HG03108 (cell line): ENCODE measurements at regions not wholly inside any gene's neighbourhood (a gene's known extent, or its start where the extent isn't known, plus 50 kb on each side); places are given as distances from the start of the nearest gene placed in this dataset.

ENCODE experiments used
- ATAC-seq: cut with Tn5 transposase; IDR thresholded peaks from one replicate; pipeline ENCODE4 v1.9.1; 2021; ENCODE audit warnings: moderate library complexity; ENCODE audit not compliant: unreplicated experiment

DNA sequence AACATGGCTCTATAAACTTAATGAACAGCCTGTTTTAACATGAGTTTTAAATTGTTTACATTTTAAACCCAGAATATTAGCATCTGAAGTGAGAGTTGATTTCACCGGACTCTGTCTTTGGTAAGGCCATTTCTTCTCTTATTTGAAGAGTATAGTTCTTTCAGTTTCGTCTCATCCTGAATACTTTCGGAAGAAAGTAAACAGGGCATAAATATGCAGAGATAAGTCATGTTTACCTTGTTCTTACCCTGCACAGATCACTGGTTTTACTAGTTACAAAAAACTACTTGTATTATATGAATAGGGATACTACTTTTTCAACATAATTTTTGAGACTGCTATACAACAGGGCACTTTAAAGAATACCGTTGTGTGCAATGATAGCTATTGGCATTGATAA lies 656.3 kb upstream of the ZNF608 start:
- no peak for ATAC-seq

DNA sequence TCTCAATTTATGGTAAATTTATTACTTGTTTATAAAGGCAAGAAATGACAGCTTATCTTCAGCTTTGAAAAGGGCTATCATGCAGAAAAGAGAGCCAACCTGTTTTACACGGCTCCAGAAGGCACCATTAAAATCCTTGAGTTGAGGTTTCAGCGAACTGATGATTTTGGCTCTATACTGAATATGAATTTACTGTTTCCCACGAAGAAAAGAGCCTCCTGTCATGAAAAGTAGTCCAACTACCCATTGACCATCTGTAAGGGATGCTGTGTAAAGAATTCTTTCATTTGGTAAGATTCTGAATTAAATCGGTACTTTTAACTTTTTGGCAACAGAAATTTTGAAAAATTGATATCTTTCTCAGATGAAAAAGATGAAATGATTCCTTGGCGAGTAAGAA lies 657.6 kb upstream of the ZNF608 start:
- no peak for ATAC-seq

DNA sequence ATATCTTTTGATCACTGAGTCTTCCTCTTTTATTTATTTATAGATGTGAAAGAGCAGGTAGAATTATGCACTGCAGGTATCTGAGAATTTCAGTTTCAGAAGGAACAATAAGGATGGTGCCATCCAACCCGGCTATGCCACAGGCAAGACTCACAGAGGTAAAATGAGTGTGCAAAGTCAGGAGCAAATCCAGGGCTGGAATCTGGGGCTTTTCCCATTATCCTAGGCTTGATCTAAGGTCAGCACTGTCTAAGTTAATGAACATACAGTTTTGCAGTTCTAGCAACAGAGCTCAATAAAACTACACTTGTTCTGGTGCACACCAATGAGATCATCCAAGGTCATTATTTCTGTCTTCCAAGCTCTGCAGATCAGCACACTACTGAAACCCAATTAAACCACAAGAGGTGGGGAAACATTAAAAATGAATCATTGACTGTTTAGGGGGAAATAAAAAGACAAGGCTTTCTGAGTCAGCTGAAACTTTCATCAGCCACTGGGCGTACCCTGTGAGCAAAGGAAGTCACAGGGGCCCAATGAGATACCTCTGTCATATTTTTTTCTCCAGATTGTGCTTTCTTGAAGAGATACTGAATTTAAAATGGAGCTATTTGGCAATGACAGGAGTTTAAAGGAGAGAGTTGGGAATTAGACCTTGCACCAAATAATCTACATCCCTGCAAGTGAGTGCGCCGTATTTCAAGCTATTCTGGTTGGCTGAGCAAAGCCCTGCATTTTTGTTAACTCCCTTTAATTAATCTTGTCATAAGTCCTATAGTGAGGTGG lies 662.2 kb upstream of the ZNF608 start:
- ATAC-seq: no peak

DNA sequence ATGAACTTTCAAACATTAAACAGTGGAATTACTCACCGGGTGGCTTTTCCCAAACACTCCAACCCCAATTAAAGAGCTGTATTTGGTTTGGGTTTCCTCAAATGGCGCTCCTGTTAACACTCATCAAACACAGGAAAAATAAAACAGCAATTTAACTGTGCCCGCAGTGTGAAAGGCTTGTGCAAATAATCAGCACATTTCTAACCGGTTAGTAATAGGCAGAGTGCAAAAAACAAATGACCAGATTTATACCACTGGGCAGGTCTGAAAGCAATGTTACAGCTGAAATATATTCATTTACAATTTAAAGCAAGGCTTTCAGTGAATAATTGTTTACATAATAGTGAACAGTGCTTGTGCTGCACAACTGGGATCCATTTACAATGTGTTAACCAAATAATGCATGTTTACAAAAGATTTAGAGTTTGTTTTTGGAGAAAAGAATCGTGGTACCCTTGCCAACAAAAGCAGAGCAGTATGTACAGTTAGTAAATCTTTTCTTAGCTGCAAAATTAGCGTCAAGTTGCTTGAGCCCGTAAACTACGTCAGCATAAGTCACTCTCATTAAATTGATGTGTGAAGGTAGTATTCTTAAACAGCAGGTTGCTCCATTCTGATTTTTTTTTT lies 662.9 kb upstream of the ZNF608 start:
- no peak for ATAC-seq

DNA sequence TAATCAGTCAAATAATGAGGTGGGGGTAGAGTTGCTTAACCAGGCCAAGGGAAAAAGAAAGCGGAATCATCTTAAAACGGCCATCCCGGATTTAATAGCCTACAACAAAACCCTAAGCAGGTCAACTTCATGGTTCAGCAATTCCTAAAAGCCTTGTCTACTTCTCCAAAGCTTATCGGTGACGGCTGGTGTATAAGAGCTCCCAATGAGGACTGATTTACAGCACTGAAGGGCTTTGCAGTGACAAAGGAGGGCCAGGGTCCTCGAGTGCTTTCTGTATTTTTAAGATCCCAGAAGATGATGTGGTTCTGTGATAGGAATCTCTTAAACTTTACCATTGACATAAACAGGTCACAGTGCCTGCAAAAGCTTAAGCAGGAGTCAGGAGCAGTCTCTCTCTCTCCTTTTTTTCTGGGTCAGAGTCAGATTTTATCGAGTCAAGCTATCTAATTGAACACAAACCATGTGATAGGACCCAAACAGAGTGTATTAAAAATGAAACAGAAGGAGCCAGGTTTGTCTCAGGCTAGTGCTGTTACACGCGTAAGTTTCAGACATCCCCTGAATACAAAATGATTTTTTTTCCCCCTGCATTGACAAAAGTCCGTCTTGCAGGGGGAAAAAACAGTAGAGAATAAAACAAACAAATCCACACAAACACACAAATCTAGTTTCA lies 663.6 kb upstream of the ZNF608 start:
- no peak for ATAC-seq

DNA sequence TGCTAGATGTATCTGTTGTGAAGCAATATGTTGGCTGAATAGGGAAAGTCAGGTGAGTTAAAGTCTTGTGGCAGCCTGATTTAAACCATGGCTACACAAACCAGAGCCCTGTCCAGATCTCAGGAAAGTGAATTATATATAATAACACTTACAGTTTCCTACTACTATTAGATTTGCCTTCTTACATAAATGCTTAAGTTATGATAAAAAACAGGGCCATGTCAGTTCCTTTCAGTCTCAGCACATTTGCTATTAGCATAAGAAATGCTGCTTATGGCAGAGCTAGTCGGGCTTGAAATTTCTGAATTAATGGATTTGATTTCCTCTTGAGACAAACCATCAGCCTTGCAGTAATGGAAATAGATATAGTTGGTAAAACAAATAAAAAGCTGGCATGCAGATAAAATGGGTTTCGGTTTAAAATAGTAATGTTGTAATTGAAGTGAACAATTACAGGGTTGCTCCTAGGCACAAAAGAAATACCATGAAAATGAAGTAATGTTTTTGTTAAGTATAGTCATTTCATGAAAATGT lies 664.2 kb upstream of the ZNF608 start:
- no peak for ATAC-seq

DNA sequence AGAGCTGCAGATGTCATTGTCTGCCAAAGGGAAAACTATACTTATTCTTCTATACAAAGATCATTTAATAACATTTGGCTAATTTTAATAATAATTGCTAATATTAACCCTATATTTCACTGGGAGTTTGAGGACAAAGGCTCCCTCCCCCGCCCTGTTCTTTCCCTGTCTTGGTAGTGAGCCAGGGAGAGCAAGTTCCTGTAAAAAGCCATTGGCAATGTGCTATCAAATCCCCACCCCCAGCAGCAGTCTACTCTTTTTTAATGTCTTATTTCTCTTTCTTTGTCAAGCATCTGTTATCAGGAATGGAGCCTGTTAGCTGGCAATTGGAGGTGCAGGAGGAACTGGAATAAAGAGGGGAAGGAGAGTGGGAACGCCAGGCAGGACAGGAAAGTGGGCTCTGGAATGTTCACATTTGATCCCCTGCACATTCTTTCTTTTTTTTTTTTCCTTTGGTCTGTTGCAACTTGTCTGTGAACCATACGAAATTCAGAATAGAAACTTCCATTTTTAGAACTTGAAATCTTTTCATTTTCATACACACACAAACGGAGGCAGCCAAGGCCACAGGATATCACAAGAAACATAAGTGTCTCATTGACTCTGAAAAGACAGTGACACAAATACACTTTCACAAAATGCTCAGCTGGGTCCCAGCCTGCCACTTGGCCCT lies 664.8 kb upstream of the ZNF608 start:
- ATAC-seq: peak; percentile 57

DNA sequence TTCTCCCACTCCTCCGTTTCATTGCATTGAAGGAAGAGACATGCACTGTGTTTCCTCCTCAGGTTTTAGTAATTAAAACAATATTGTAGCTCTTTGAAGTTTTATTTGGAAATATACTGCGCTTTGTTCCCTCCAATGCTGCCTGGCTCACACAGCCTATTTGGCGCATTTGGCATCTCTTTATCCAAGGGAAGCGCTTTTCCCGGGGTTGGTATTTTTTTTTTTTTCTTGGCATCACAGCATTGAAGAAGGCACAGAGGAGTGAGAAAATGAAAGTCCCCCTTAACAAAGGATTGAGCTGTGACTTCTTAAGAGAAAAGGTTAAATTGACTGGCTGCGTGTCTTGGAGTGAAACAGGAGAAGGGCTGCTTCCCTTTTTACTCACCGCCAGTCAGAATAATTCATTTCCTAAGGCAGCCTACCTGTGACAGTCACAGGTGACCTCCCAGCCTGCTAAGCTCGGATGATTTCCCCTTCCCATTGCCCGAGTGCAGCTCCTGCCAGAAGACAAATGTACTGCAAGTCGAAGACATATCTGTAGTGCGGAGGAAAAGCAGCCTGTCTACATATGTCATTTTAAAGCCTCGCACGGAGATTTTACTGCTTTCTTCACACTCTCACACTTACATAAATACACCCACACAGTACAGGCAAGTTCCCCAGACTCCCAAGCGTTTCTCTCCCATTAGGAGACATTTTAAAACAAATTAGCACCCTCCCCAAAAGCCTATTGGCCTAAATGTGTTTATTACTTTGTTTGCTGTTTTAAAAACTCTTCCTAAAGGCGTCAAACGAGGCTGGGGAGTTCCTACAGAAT lies 665.5 kb upstream of the ZNF608 start:
- ATAC-seq: peak; percentile 63

DNA sequence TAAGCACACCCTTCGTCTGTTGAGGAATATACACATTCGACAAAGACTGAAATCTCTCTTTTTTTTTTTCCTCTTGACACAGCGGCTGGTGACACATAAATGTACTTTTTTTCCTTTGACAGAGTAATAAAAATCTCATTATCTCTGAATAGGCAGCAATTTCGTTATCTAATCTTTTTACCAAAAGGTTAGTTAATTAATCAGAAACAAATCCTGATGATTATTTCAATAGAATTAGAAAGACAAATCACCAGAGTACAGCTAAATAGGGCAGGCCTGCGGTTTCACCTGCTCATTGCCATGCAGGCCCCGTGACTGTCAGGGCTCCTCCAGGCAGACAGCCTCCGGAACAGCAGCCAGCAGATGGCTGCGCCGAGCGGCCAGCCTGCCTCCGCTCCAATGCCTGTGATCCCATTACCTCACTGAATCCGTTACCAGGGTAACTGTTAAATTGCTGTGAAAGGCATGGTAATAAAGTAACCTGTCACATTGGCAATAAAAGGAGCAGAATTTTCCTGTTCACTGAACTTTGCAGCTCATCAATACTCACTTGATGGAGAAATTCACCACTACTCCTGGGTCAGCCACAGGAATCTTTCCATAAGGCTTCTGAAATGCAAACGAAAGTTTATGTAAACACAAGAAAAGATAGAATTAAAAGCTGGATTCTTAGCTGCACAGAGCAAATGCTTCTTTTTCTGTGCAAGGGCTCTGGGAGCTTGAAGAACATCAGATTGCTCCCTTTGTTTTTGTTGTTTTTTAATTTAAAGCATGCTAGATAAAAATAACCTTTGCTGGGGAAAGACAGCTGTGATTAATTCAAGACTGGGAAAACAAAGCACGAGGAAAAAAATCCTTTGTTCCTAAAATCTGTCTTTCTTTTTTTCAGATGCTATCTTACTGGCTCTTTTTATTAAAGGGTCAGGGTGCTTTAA lies 666.4 kb upstream of the ZNF608 start:
- ATAC-seq: no peak

DNA sequence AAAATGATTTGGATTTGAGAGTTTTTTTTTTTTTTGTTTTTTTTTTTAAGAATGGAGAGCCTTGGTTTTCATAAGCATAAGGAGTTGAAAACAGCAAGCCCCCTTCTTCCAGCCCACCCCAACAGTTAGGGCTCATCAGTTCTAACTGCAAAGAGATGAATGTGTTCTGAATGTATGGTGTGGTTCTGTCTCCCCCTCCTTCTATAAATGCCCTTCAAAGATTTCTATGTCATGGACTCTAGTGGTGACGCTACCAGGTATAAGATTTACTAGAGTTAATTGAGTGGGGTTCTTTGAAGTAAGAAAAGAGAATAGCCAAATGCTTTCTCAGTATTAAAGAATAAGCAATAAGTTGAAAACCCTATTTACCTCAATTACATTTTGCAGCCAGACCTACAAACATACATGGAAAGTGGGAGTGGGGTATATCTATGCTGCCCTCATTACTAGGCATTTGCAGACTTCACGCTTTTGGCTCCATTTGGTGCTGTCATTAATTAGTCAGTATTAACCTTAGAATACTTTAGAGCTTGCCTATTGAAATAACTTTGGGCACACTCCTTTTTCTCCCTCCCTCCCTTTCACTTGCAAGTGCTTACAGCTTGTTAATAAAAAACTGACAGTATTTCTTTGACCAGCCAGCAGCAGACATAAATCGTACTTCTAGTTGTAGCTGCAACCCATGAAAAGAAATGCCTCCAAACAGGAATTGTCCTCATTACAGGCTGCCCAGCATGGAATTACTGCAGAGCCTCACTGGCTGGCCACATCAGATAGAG lies 667.2 kb upstream of the ZNF608 start:
- ATAC-seq: no peak

DNA sequence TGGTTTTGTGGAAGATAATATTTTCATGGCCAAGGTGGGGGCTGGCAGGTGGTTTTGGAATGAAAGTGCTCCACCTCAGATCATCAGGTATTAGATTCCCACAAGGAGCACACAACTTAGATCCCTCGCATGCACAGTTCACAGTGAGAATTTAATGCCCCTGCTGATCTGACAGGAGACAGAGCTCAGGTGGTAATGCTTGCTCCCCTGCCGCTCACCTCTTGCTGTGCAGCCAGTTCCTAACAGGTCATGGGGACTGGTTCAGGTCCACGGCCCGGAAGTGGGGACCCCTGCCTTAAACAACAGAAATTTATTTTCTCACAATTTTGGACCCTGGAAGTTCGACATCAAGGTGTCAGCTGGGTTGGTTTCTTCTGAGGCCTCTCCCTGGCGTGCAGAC lies 668.7 kb upstream of the ZNF608 start:
- no peak for ATAC-seq

DNA sequence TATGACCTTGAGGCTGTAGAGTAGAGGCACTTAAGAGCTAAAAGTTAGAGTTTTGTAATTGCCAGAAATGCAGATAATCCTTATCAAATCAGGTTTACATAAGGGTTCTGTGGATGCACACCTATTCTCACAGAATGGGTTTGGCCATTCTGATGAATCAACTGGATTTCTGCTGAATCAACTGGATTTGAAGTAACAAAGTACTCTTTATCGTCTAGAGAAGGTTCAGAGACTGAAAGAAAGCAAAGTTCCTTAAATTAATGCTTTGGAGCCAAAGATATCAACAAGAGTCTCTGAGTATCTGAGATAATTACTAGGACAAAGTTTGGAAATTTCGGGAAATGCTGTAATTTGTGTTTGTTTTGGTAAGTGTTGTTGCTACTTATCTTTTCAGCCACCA lies 669.6 kb upstream of the ZNF608 start:
- no peak for ATAC-seq

DNA sequence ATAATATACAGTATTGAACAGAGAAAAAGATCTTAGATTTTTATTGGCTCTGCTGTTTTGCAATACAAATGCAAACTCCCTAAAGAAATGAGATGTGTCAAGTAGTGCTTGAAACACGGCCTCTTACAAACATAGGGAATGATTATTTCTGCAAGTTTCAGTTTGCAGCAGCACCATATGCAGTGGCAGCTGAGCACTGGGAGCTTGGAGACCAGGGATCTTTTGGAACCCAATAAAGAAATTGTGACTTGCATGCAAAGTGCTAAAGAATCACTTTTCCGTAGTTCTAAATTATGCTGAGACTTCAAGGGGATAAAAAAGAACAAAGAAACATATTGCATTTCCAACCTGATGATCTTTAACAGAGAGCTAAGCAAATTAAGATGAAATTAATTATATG lies 674.6 kb upstream of the ZNF608 start:
- no peak for ATAC-seq

DNA sequence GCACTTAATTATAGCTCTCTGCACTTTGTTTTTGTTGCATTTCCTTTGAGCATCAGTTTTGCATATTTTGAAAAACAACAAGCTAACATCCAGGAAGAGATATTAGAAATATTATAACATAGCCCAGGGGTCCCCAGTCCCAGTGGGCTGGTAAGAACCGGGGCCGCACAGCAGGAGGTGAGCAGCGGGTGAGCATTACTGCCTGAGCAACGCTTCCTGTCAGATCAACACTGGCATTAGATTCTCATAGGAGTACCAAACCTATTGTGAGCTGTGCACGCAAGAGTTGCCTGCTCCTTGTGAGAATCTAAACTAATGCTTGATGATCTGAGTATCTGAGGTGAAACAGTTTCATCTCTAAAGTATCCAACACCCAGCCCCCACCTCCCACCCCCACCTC lies 675.9 kb upstream of the ZNF608 start:
- no peak for ATAC-seq

DNA sequence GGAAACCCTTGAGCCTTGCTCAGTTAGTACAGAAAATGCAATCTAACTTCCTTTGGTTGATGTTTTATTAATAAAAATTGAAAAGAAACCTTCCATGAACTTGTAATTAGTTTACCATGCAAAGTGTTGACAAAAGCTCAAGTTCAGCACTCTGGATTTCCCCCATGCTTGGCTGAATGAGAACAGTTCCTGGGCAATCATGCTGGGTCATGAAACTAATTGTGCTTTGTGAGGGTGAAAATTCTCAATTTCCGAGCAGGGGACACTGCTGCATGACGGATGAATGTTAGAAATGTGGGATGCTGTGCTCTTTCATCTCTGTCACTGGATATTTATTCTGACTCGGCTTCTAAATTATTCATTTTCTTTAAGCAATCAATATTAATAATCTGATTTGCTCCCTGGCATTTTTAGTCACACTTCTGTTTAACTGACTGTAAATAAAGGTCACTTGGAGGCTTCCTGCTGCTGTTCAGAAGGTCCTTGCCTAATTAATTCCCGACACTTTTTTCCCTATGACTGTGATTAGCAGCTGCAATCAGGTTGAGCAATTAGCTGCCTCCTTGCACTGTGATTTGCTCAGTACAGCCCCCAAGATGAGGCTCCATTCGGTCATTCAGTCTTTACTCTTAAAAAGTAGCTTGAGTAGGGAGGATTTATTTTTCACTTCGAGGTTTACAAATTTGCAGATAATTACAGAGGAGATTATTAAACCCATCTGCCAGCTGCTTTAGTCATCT lies 678.1 kb upstream of the ZNF608 start:
- no peak for ATAC-seq

DNA sequence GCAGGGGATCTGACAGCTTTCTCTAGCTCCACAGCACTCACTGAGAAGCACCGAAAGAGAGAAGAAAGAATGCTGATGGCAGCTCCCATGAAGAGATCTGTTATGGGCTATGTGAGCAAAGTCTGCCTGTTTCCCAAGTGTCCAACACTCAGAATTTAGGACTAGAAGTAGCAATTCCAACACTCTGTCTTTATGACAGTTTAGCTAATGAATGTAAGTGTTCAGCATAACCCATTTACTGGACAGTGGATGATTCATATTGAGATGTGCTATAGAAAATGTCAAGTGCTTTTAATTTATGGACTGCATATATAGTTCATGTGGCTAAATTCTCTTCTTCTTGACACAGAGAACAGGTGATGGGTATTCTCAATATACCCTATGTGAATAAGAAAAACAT lies 683.1 kb upstream of the ZNF608 start:
- no peak for ATAC-seq

DNA sequence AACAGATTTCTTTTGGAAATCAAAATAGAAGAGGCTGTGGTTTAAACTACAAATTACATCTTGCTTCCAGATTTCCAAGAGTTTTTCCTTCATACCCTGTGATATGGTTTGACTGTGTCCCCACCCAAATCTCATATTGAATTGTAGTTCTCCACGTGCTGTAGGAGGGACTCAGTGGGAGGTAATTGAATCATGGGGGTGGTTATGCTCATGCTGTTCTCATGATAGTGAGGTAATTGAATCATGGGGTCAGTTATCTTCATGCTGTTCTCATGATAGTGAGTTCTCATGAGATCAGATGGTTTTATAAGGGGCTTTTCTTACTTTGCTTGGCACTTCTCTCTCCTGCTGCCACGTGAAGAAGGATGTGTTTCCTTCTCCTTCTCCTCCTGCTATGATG lies 687.0 kb upstream of the ZNF608 start:
- no peak for ATAC-seq

DNA sequence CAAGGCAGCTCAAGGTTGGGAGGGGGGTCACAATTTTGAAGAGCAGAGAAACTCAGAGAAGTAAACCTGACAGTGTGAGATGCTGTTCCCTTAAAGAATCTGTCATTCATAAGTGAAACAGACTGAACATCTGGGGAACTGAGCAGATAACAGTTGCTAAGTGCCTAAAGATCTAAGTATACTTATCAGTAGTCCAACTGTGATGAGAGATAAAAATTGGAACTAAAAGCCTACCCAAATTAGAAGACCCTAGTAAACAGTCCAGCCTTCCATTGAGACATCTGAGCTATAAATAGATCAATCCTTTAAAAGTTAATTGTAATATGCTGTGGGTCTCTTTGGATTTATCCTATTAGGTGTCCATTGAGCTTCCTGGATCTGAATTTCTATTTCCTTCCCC lies 692.8 kb upstream of the ZNF608 start:
- no peak for ATAC-seq
